Esophagus muscularis mucosa (tissue), 4 donors: ENCODE measurements at regions not wholly inside any gene's neighbourhood (a gene's known extent, or its start where the extent isn't known, plus 50 kb on each side); places are given as distances from the start of the nearest gene placed in this dataset.

Experiments
- DNase-seq: peaks from one replicate; pipeline ENCODE4 v3.0.0-alpha.2; 2017; ENCODE audit errors: extremely low spot score
- H3K27ac ChIP-seq, 4 donors: fragments of 200-600 bp; sonication (generic); replicated peaks in 1 of 4; 1 replicate in 3 of 4; 2 replicates in 1 of 4; pipeline ENCODE4 v1.5.1; 2016 to 2019; ENCODE audit warnings: mild to moderate bottlenecking in 1 of 4
- H3K27me3 ChIP-seq, 4 donors: fragments of 200-600 bp; sonication (generic); one replicate each; pipeline versions ENCODE4 v1.5.1 to v1.6.0; 2016 to 2019
- H3K36me3 ChIP-seq, 4 donors: fragments of 200-600 bp; sonication (generic); one replicate each; pipeline ENCODE4 v1.5.1; 2016 to 2019
- H3K4me1 ChIP-seq, 4 donors: fragments of 200-600 bp; sonication (generic); one replicate each; pipeline ENCODE4 v1.5.1; 2016 to 2019
- H3K4me3 ChIP-seq, 4 donors: fragments of 200-600 bp; sonication (generic); 1 replicate in 2 of 4; 2 replicates in 2 of 4; pipeline ENCODE4 v1.5.1; 2016 to 2019; ENCODE audit warnings: mild to moderate bottlenecking in 4 of 4, moderate library complexity in 1 of 4
- H3K9me3 ChIP-seq, 4 donors: fragments of 200-600 bp; sonication (generic); 1 replicate in 3 of 4; 2 replicates in 1 of 4; pipeline ENCODE4 v1.5.1; 2016 to 2019
- CTCF ChIP-seq, 3 experiments: fragments of 200-600 bp in 2 of 3; fragments of 450-650 bp in 1 of 3; sonication (generic) in 2 of 3; IDR thresholded peaks; one replicate each; pipeline ENCODE4 v1.5.1; 2017 to 2019; ENCODE audit warnings: antibody characterized with exemption in 3 of 3, mild to moderate bottlenecking in 2 of 3, moderate library complexity in 1 of 3
- EP300 ChIP-seq: sonication (generic); formaldehyde crosslinking; IDR thresholded peaks from one replicate; pipeline ENCODE4 v1.6.1; 2017; ENCODE audit warnings: antibody characterized with exemption
- POLR2A ChIP-seq: fragments of 450-650 bp; IDR thresholded peaks from one replicate; pipeline ENCODE4 v1.6.1; 2017; ENCODE audit warnings: antibody characterized with exemption, moderate library complexity, mild to moderate bottlenecking, low read depth
- POLR2AphosphoS5 ChIP-seq, 2 donors: sonication (generic); formaldehyde crosslinking; IDR thresholded peaks; one replicate each; pipeline ENCODE4 v1.6.1; 2017; ENCODE audit warnings: antibody characterized with exemption in 2 of 2
- WGBS: methylation state at CpG from one replicate; pipeline ENCODE4 v1.1.5; 2018; 5-methylcytosine and 5-hydroxymethylcytosine counted together
- intact Hi-C: fragments of 100-400 bp; cut with DNase I; formaldehyde crosslinking; loops from one replicate; pipeline ENCODE4 v1.15.1; 2023

- no peak for TF ChIP-seq POLR2A
- TF ChIP-seq EP300 = no peak
- no peak for TF ChIP-seq CTCF (IDR thresholded peaks at IDR 0.05)
- TF ChIP-seq POLR2AphosphoS5 (IDR thresholded peaks at IDR 0.05) = no peak
- Histone ChIP-seq H3K36me3 (no peaks in the 10 kb centered on the region), H3K4me3 (no peak overlapping the region), H3K27ac (no peak overlapping the region), H3K27me3 (no peaks in the 10 kb centered on the region), H3K4me1 (peaks cover 0 to 25% (median 12%) of the 10 kb centered on the region in 4 donors), H3K9me3 (no peaks in the 10 kb centered on the region)
- intact Hi-C loops = no loop called here
- no peak for DNase-seq
- 68% methylated on average over 3 of the region's 3 CpGs for WGBS
Measured at GRCh38 chr11:26929806-26930517, 64.0 kb upstream of the FIBIN start.

- peak overlapping the region in 3 of 4 donors; percentile 15 to 20 (median 17) for H3K27ac ChIP-seq
- H3K9me3 ChIP-seq = no peaks in the 10 kb centered on the region
- H3K4me1 ChIP-seq = peaks cover 0 to 25% (median 12%) of the 10 kb centered on the region in 4 donors
- no peak for DNase-seq
- H3K4me3 ChIP-seq = no peak overlapping the region
- H3K27me3 ChIP-seq = no peaks in the 10 kb centered on the region
- WGBS = 52% methylated on average over 1 of the region's 1 CpG
- TF ChIP-seq EP300 = no peak
- intact Hi-C loops = no loop called here
- H3K36me3 ChIP-seq = no peaks in the 10 kb centered on the region
Measured at GRCh38 chr11:26930518-26931247, 63.2 kb upstream of the FIBIN start.

- no peaks in the 10 kb centered on the region for H3K9me3 ChIP-seq
- intact Hi-C loops = no loop called here
- H3K4me3 ChIP-seq = no peak overlapping the region
- no peak for TF ChIP-seq POLR2A
- no peak for TF ChIP-seq CTCF (IDR thresholded peaks at IDR 0.05)
- TF ChIP-seq POLR2AphosphoS5 (IDR thresholded peaks at IDR 0.05) = no peak
- no peak for TF ChIP-seq EP300
- H3K27me3 ChIP-seq = no peaks in the 10 kb centered on the region
- 61% methylated on average over 1 of the region's 1 CpG for WGBS
- peak overlapping the region in 3 of 4 donors; percentile 15 to 20 (median 17) for H3K27ac ChIP-seq
- DNase-seq = no peak
- H3K36me3 ChIP-seq = no peaks in the 10 kb centered on the region
- peaks cover 0 to 25% (median 12%) of the 10 kb centered on the region in 4 donors for H3K4me1 ChIP-seq
Measured at GRCh38 chr11:26931248-26931631, 62.7 kb upstream of the FIBIN start.

GRCh38 chr11:26931881-26932280, 62.0 kb upstream of the FIBIN start:
- intact Hi-C loops = no loop called here
- no peak for DNase-seq
- Histone ChIP-seq H3K4me1 (peaks cover 0 to 25% (median 12%) of the 10 kb centered on the region in 4 donors), H3K27ac (no peak overlapping the region), H3K9me3 (no peaks in the 10 kb centered on the region), H3K4me3 (no peak overlapping the region), H3K36me3 (no peaks in the 10 kb centered on the region), H3K27me3 (no peaks in the 10 kb centered on the region)
- TF ChIP-seq POLR2AphosphoS5 (IDR thresholded peaks at IDR 0.05) (no peak), EP300 (no peak), CTCF (IDR thresholded peaks at IDR 0.05) (no peak)

- Histone ChIP-seq H3K4me1 (peaks cover 0 to 2% (median under 1%) of the 10 kb centered on the region in 4 donors), H3K9me3 (no peaks in the 10 kb centered on the region), H3K4me3 (no peak overlapping the region), H3K27me3 (no peaks in the 10 kb centered on the region), H3K27ac (no peak overlapping the region), H3K36me3 (no peaks in the 10 kb centered on the region)
- DNase-seq = no peak
- TF ChIP-seq POLR2A (no peak), CTCF (IDR thresholded peaks at IDR 0.05) (no peak), POLR2AphosphoS5 (IDR thresholded peaks at IDR 0.05) (no peak), EP300 (no peak)
- intact Hi-C loops = no loop called here
- 88% methylated on average over 3 of the region's 3 CpGs for WGBS
Measured at GRCh38 chr11:26936109-26936508, 57.8 kb upstream of the FIBIN start.
